Ishikawa (cell line): ENCODE measurements at regions not wholly inside any gene's neighbourhood (a gene's known extent, or its start where the extent isn't known, plus 50 kb on each side); places are given as distances from the start of the nearest gene placed in this dataset.

Experiments
- CEBPB ChIP-seq: IDR thresholded peaks from 2 replicates; pipeline ENCODE4 v1.6.1; 2012
- CREB1 ChIP-seq: IDR thresholded peaks from 2 replicates; pipeline ENCODE4 v1.6.1; 2012; ENCODE audit warnings: low read depth
- EGR1 ChIP-seq: IDR thresholded peaks from 2 replicates; pipeline ENCODE4 v1.6.1; 2012
- EP300 ChIP-seq: IDR thresholded peaks from 2 replicates; pipeline ENCODE4 v1.6.1; 2012; ENCODE audit warnings: borderline replicate concordance
- FOXM1 ChIP-seq: IDR thresholded peaks from 2 replicates; pipeline ENCODE4 v1.6.1; 2012; ENCODE audit warnings: low read depth, borderline replicate concordance
- NFIC ChIP-seq: IDR thresholded peaks from 2 replicates; pipeline ENCODE4 v1.6.1; 2012
- RAD21 ChIP-seq: IDR thresholded peaks from 2 replicates; pipeline ENCODE4 v1.6.1; 2012; ENCODE audit warnings: low read depth
- REST ChIP-seq: IDR thresholded peaks from 2 replicates; pipeline ENCODE4 v1.6.1; 2012; ENCODE audit warnings: low read depth, mild to moderate bottlenecking
- TAF1 ChIP-seq: IDR thresholded peaks from 2 replicates; pipeline ENCODE4 v1.6.1; 2012; ENCODE audit warnings: low read depth, mild to moderate bottlenecking
- TCF12 ChIP-seq: IDR thresholded peaks from 2 replicates; pipeline ENCODE4 v1.6.1; 2012; ENCODE audit warnings: low read depth
- TEAD4 ChIP-seq: IDR thresholded peaks from 2 replicates; pipeline ENCODE4 v1.6.1; 2012
- USF1 ChIP-seq: IDR thresholded peaks from 2 replicates; pipeline ENCODE4 v1.6.1; 2012
- YY1 ChIP-seq: IDR thresholded peaks from 2 replicates; pipeline ENCODE4 v1.6.1; 2012; ENCODE audit warnings: low read depth
- ZBTB7A ChIP-seq: IDR thresholded peaks from 2 replicates; pipeline ENCODE4 v1.6.1; 2012; ENCODE audit warnings: low read depth
- TF ChIP-seq, protein P1 (sequence below): IDR thresholded peaks from 2 replicates; pipeline ENCODE4 v1.6.1; 2012

GRCh38 chr3:72565593-72565992 lies 282.7 kb downstream of the SHQ1 start:
- no peak for TF ChIP-seq YY1
- no peak for TF ChIP-seq USF1
- TF ChIP-seq CREB1: no peak
- TF ChIP-seq NFIC: no peak
- no peak for TF ChIP-seq EGR1
- TF ChIP-seq CEBPB: no peak
- TF ChIP-seq, protein P1, sequence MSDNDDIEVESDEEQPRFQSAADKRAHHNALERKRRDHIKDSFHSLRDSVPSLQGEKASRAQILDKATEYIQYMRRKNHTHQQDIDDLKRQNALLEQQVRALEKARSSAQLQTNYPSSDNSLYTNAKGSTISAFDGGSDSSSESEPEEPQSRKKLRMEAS: no peak
- no peak for TF ChIP-seq TAF1
- no peak for TF ChIP-seq RAD21
- no peak for TF ChIP-seq TEAD4
- no peak for TF ChIP-seq REST
- TF ChIP-seq FOXM1: no peak
- no peak for TF ChIP-seq TCF12
- no peak for TF ChIP-seq ZBTB7A

DNA sequence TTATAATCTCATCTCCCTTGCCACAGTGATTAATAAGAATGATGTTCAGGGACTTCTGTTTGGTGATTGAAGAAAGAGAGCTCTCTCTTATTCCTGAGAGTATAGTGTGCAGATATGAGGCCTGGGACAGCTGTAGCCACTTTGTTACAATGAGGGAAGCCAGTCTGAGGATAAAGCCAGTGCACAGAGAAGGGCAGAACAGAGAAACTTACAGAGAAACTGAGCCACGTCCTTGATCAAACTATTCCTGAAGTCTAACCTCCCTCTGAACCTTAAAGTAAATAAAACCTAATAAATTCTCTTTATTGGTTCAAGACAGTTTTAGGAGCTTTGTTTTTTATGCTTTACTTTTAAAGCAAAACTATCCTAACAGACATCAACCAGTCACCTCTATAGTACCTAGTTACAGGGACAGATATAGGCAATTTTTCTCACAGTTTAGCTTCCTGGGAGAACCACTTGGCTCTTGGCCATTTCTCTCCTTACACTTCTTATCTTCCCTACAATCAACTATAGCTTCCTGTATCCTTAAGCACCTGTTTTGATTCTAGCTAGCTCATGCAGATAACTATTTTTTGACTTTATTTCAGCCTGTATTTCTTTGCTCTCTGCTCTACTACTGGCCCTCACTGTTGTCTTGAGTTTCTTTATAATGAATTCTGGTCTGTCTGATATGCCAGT lies 284.4 kb downstream of the SHQ1 start:
- no peak for TF ChIP-seq TCF12
- TF ChIP-seq RAD21: no peak
- TF ChIP-seq FOXM1: no peak
- no peak for TF ChIP-seq REST
- TF ChIP-seq TEAD4: no peak
- no peak for TF ChIP-seq CREB1
- no peak for TF ChIP-seq EP300
- no peak for TF ChIP-seq YY1
- no peak for TF ChIP-seq USF1
- TF ChIP-seq, protein P1: no peak

DNA sequence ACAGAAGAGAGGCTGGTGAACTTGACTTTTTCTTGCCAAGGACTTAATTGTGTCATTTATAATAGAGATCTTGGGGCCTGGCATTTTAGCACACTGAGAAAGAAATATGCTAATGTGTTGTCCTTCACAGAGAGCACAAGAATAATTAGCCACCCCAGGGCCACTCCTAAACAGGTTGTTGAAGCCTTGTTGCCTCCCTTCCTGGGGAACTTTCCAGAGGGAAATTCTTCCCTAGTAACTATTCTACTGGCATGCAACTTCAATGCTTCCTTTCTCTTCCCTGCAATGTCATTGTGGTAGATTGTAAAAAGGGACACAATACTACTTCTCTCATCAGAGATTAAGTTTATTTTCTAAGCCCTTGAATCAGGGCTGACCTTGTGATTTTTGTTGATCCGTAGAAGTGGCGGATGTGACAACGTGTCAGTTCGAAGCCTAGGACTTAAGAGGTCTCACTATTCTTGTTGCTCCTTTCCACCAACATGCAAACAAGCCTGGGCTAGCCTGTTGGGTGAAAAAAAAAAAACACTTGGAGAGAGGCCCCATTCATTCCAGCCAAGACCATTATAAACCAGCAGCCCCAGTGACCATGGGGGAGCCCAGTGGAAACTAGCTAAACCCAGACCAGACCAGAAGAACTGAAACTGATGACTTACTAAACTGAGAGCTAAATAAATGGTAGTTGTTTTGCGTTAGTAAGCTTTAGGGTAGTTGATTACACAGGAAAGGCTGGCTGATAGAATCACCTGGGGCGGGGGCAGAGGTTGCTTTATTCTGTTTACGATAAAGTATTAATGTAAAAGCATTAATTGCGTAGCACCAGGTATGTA lies 287.2 kb downstream of the SHQ1 start:
- TF ChIP-seq, protein P1: no peak
- TF ChIP-seq EP300 (no peak), ZBTB7A (no peak), CREB1 (no peak), USF1 (no peak), TEAD4 (no peak), TCF12 (no peak), NFIC (no peak), FOXM1 (no peak), CEBPB (no peak), TAF1 (no peak), REST (no peak), RAD21 (no peak), YY1 (no peak), EGR1 (no peak)
